CD14-positive monocyte (primary cell): ENCODE measurements at regions not wholly inside any gene's neighbourhood (a gene's known extent, or its start where the extent isn't known, plus 50 kb on each side); places are given as distances from the start of the nearest gene placed in this dataset.

Source experiments
- DNase-seq, 3 donors: peaks; one replicate each; pipeline ENCODE4 v3.0.0-alpha.2; 2011 to 2022
- H2AFZ ChIP-seq: 2 replicates; pipeline ENCODE4 v1.6.0; 2012; ENCODE audit warnings: mild to moderate bottlenecking, low read depth, low read length, inconsistent platforms; ENCODE audit not compliant: insufficient read depth, poor library complexity, severe bottlenecking
- H3K27ac ChIP-seq, 2 donors: 1 replicate in 1 of 2; 2 replicates in 1 of 2; pipeline ENCODE4 v1.5.1; 2012 to 2013; ENCODE audit warnings: low read length in 2 of 2, control low read depth in 1 of 2, inconsistent platforms in 1 of 2, low read depth in 1 of 2, mild to moderate bottlenecking in 1 of 2
- H3K27me3 ChIP-seq, 2 donors: one replicate each; pipeline versions ENCODE4 v1.6.0 to v1.6.1; 2011 to 2013; ENCODE audit warnings: low read length in 2 of 2; ENCODE audit not compliant: control insufficient read depth in 2 of 2, insufficient read depth in 2 of 2
- H3K36me3 ChIP-seq, 2 donors: replicated peaks in 1 of 2; 1 replicate in 1 of 2; 2 replicates in 1 of 2; pipeline versions ENCODE4 v1.5.1 to v1.6.1; 2012 to 2013; ENCODE audit warnings: low read length in 2 of 2, control low read depth in 1 of 2, inconsistent platforms in 1 of 2, mild to moderate bottlenecking in 1 of 2; ENCODE audit not compliant: insufficient read depth in 2 of 2, control insufficient read depth in 1 of 2
- H3K4me1 ChIP-seq, 2 donors: 1 replicate in 1 of 2; 2 replicates in 1 of 2; pipeline versions ENCODE4 v1.5.1 to v1.6.1; 2012 to 2013; ENCODE audit warnings: low read length in 2 of 2, control low read depth in 1 of 2, inconsistent platforms in 1 of 2, mild to moderate bottlenecking in 1 of 2, moderate library complexity in 1 of 2; ENCODE audit not compliant: insufficient read depth in 2 of 2, control insufficient read depth in 1 of 2
- H3K4me2 ChIP-seq: replicated peaks from 2 replicates; pipeline ENCODE3; 2012; ENCODE audit warnings: low read length, moderate library complexity, mild to moderate bottlenecking; ENCODE audit not compliant: poor library complexity, severe bottlenecking; ENCODE audit errors: extremely low read depth
- H3K4me3 ChIP-seq, 3 experiments: fragments of 200-600 bp in 1 of 3; sonication (generic) in 1 of 3; replicated peaks in 1 of 3; 1 replicate in 2 of 3; 2 replicates in 1 of 3; pipeline ENCODE4 v1.5.1; 2011 to 2013; ENCODE audit warnings: low read length in 3 of 3, mild to moderate bottlenecking in 3 of 3, control low read depth in 2 of 3, low read depth in 2 of 3, inconsistent platforms in 1 of 3, moderate library complexity in 1 of 3
- H3K79me2 ChIP-seq: 2 replicates; pipeline ENCODE4 v1.6.0; 2012; ENCODE audit warnings: mild to moderate bottlenecking, control low read depth, inconsistent platforms, low read length, moderate library complexity; ENCODE audit not compliant: insufficient read depth
- H3K9ac ChIP-seq: 2 replicates; pipeline ENCODE4 v1.6.0; 2017; ENCODE audit warnings: low read length, mild to moderate bottlenecking; ENCODE audit not compliant: insufficient read depth, poor library complexity, severe bottlenecking
- H3K9me3 ChIP-seq, 2 donors: replicated peaks in 1 of 2; 1 replicate in 1 of 2; 2 replicates in 1 of 2; pipeline versions ENCODE4 v1.5.1 to v1.6.1; 2012 to 2013; ENCODE audit warnings: low read length in 2 of 2, control low read depth in 1 of 2; ENCODE audit not compliant: control insufficient read depth in 1 of 2, insufficient read depth in 1 of 2
- H4K20me1 ChIP-seq: 2 replicates; pipeline ENCODE4 v1.6.0; 2012; ENCODE audit warnings: mild to moderate bottlenecking, low read length, control low read depth, moderate library complexity; ENCODE audit not compliant: insufficient read depth
- H3K27ac Mint-ChIP-seq, 7 donors: one replicate each; pipeline ENCODE4 v1.8.0; 2020; ENCODE audit warnings: mild to moderate bottlenecking in 7 of 7, mixed read lengths in 7 of 7, moderate library complexity in 6 of 7, inconsistent platforms in 2 of 7
- H3K27me3 Mint-ChIP-seq, 3 donors: one replicate each; pipeline ENCODE4 v1.8.0; 2021 to 2022; ENCODE audit warnings: low read depth in 3 of 3, mild to moderate bottlenecking in 3 of 3, mixed read lengths in 3 of 3, moderate library complexity in 3 of 3, inconsistent platforms in 1 of 3
- H3K36me3 Mint-ChIP-seq, 2 donors: one replicate each; pipeline ENCODE4 v1.8.0; 2020; ENCODE audit warnings: mixed read lengths in 2 of 2, inconsistent platforms in 1 of 2, mild to moderate bottlenecking in 1 of 2
- H3K4me1 Mint-ChIP-seq: one replicate; pipeline ENCODE4 v1.8.0; 2020; ENCODE audit warnings: mild to moderate bottlenecking, mixed read lengths
- H3K4me3 Mint-ChIP-seq, 2 donors: one replicate each; pipeline ENCODE4 v1.8.0; 2020; ENCODE audit warnings: mild to moderate bottlenecking in 2 of 2, mixed read lengths in 2 of 2, moderate library complexity in 1 of 2
- H3K9me3 Mint-ChIP-seq, 7 donors: one replicate each; pipeline ENCODE4 v1.8.0; 2020 to 2022; ENCODE audit warnings: mixed read lengths in 7 of 7, mild to moderate bottlenecking in 6 of 7, moderate library complexity in 6 of 7, inconsistent platforms in 2 of 7
- CTCF ChIP-seq: fragments of 200-600 bp; IDR thresholded peaks from one replicate; pipeline ENCODE4 v1.8.0; 2022; ENCODE audit warnings: antibody characterized with exemption, mild to moderate bottlenecking
- WGBS: methylation state at CpG from one replicate; pipeline ENCODE4 v1.1.5; 2013; ENCODE audit warnings: missing lambda C conversion rate; ENCODE audit not compliant: insufficient coverage; 5-methylcytosine and 5-hydroxymethylcytosine counted together
- intact Hi-C, 2 donors: fragments of 100-400 bp; cut with micrococcal nuclease; formaldehyde crosslinking; loops; one replicate each; pipeline versions ENCODE4 v1.15.0 to v1.15.1; 2023

GRCh38 chr2:176555781-176556180 lies 286.5 kb downstream of the MTX2 start:
- H2AFZ ChIP-seq, result no peak overlapping the region
- no peaks in the 10 kb centered on the region for H3K36me3 ChIP-seq
- no peaks in the 10 kb centered on the region for H4K20me1 ChIP-seq
- peaks cover 0 to 2% (median 0%) of the 10 kb centered on the region in 7 donors for H3K9me3 Mint-ChIP-seq
- H3K4me1 Mint-ChIP-seq, result peaks cover 12% of the 10 kb centered on the region
- H3K4me2 ChIP-seq, result no peak overlapping the region
- H3K27me3 Mint-ChIP-seq, result peaks cover 47 to 67% (median 49%) of the 10 kb centered on the region in 3 donors
- H3K79me2 ChIP-seq, result no peaks in the 10 kb centered on the region
- no peak overlapping the region for H3K4me3 ChIP-seq
- no peaks in the 10 kb centered on the region for H3K36me3 Mint-ChIP-seq
- no peaks in the 10 kb centered on the region for H3K9me3 ChIP-seq
- peak overlapping the region in 1 of 2 donors; percentile 18 for H3K4me3 Mint-ChIP-seq
- H3K27ac Mint-ChIP-seq, result no peak overlapping the region
- 82% methylated on average over 6 of the region's 13 CpGs for WGBS
- H3K27ac ChIP-seq, result no peak overlapping the region
- no peak for TF ChIP-seq CTCF
- intact Hi-C loops, result no loop called here
- peaks cover 8 to 10% of the 10 kb centered on the region in 2 donors for H3K4me1 ChIP-seq
- DNase-seq, result no peak
- H3K9ac ChIP-seq, result no peak overlapping the region
- peaks cover 46 to 51% of the 10 kb centered on the region in 2 donors for H3K27me3 ChIP-seq

- no peaks in the 10 kb centered on the region for H4K20me1 ChIP-seq
- no peak overlapping the region for H3K4me2 ChIP-seq
- H3K9me3 ChIP-seq, result no peaks in the 10 kb centered on the region
- no peak for DNase-seq
- H3K4me3 ChIP-seq, result no peak overlapping the region
- peaks cover 41 to 47% of the 10 kb centered on the region in 2 donors for H3K27me3 ChIP-seq
- H3K79me2 ChIP-seq, result no peaks in the 10 kb centered on the region
- peaks cover 12% of the 10 kb centered on the region for H3K4me1 Mint-ChIP-seq
- H3K4me1 ChIP-seq, result peaks cover 8 to 10% of the 10 kb centered on the region in 2 donors
- no peak overlapping the region for H3K4me3 Mint-ChIP-seq
- peaks cover 0 to 2% (median 0%) of the 10 kb centered on the region in 7 donors for H3K9me3 Mint-ChIP-seq
- H3K27me3 Mint-ChIP-seq, result peaks cover 46 to 69% (median 47%) of the 10 kb centered on the region in 3 donors
- intact Hi-C loops, result no loop called here
- no peak overlapping the region for H2AFZ ChIP-seq
- H3K9ac ChIP-seq, result no peak overlapping the region
- no peak overlapping the region for H3K27ac ChIP-seq
- WGBS, result 62% methylated on average over 2 of the region's 2 CpGs
- no peak for TF ChIP-seq CTCF
- no peaks in the 10 kb centered on the region for H3K36me3 ChIP-seq
- H3K27ac Mint-ChIP-seq, result no peak overlapping the region
- no peaks in the 10 kb centered on the region for H3K36me3 Mint-ChIP-seq
These were observed 287.1 kb downstream of the MTX2 start for GRCh38 chr2:176556373-176556772.
